IMR-90 (cell line): ENCODE measurements at regions not wholly inside any gene's neighbourhood (a gene's known extent, or its start where the extent isn't known, plus 50 kb on each side); places are given as distances from the start of the nearest gene placed in this dataset.

Source experiments
- ATAC-seq: fragments of 200-7000 bp; cut with Tn5 transposase; 2 replicates; pipeline ENCODE4 v1.9.1; 2020; ENCODE audit warnings: low read depth, mild to moderate bottlenecking, moderate library complexity
- BruUV-seq: library from RNA; stranded (reverse); fragments of 400-500 nt; replicated peaks from 2 replicates; lab custom pipeline; 2021; lab: Mats Ljungman, UMichigan
- CTCF ChIA-PET: fragments of 300-600 bp; formaldehyde crosslinking; extraction: SDS; loops from one replicate; lab custom pipeline; 2021; ENCODE audit warnings: antibody characterized with exemption; lab: Yijun Ruan, JAX
- POLR2A ChIA-PET: fragments of 300-600 bp; sonication (Branson Sonifier 250); formaldehyde crosslinking; loops from one replicate; lab custom pipeline; 2022; ENCODE audit warnings: antibody characterized with exemption; ENCODE audit not compliant: unreplicated experiment; lab: Charles Lee
- DNase-seq: peaks from one replicate; pipeline ENCODE4 v3.0.0; 2013
- H2AFZ ChIP-seq: replicated peaks from 2 replicates; pipeline ENCODE3; 2013; ENCODE audit warnings: low read length, mild to moderate bottlenecking; ENCODE audit not compliant: poor library complexity
- H2AK5ac ChIP-seq: 2 replicates; pipeline ENCODE4 v1.6.1; 2013; ENCODE audit warnings: low read depth, low read length, inconsistent platforms
- H2AK9ac ChIP-seq: replicated peaks from 2 replicates; pipeline ENCODE3; 2013; ENCODE audit warnings: mild to moderate bottlenecking, low read depth, low read length, moderate library complexity; ENCODE audit not compliant: poor library complexity
- H2BK120ac ChIP-seq: 2 replicates; pipeline ENCODE4 v1.6.1; 2013; ENCODE audit warnings: low read depth, low read length, inconsistent platforms
- H2BK15ac ChIP-seq: 3 replicates; pipeline ENCODE4 v1.6.1; 2013; ENCODE audit warnings: low read depth, low read length, inconsistent platforms
- H2BK20ac ChIP-seq: 2 replicates; pipeline ENCODE4 v1.6.1; 2013; ENCODE audit warnings: low read depth, mild to moderate bottlenecking, inconsistent platforms, low read length, moderate library complexity
- H2BK5ac ChIP-seq: 2 replicates; pipeline ENCODE4 v1.6.1; 2013; ENCODE audit warnings: mild to moderate bottlenecking, low read depth, low read length, inconsistent platforms; ENCODE audit not compliant: poor library complexity, severe bottlenecking
- H3K14ac ChIP-seq: replicated peaks from 2 replicates; pipeline ENCODE4 v1.6.1; 2013; ENCODE audit warnings: low read depth, low read length, inconsistent platforms
- H3K18ac ChIP-seq: 2 replicates; pipeline ENCODE4 v1.6.1; 2013; ENCODE audit warnings: low read depth, low read length, control low read depth
- H3K23ac ChIP-seq: 2 replicates; pipeline ENCODE4 v1.6.1; 2013; ENCODE audit warnings: low read depth, low read length, inconsistent platforms
- H3K27ac ChIP-seq: 2 replicates; pipeline ENCODE4 v1.5.1; 2013; ENCODE audit warnings: mild to moderate bottlenecking, control low read depth, low read length; ENCODE audit not compliant: insufficient read depth
- H3K27me3 ChIP-seq: 2 replicates; pipeline ENCODE4 v1.6.1; 2013; ENCODE audit warnings: low read length; ENCODE audit not compliant: control insufficient read depth, insufficient read depth
- H3K36me3 ChIP-seq: 2 replicates; pipeline ENCODE4 v1.6.1; 2013; ENCODE audit warnings: low read length, mixed read lengths; ENCODE audit not compliant: control insufficient read depth, insufficient read depth
- H3K4ac ChIP-seq: 2 replicates; pipeline ENCODE4 v1.6.1; 2013; ENCODE audit warnings: low read depth, low read length, inconsistent platforms
- H3K4me1 ChIP-seq: 2 replicates; pipeline ENCODE4 v1.6.1; 2013; ENCODE audit warnings: low read length, mixed read lengths; ENCODE audit not compliant: control insufficient read depth, insufficient read depth
- H3K4me2 ChIP-seq: 2 replicates; pipeline ENCODE4 v1.6.1; 2013; ENCODE audit warnings: low read depth, mild to moderate bottlenecking, control low read depth, low read length, moderate library complexity
- H3K4me3 ChIP-seq: 2 replicates; pipeline ENCODE4 v1.5.1; 2013; ENCODE audit warnings: low read depth, mild to moderate bottlenecking, control low read depth, low read length, moderate library complexity; ENCODE audit not compliant: insufficient read depth
- H3K56ac ChIP-seq: 2 replicates; pipeline ENCODE4 v1.6.1; 2013; ENCODE audit warnings: low read length, inconsistent platforms; ENCODE audit not compliant: insufficient read depth; ENCODE audit errors: extremely low read depth
- H3K79me1 ChIP-seq, 2 experiments: 2 replicates each; pipeline ENCODE4 v1.6.1; 2013; ENCODE audit warnings: low read length in 2 of 2, inconsistent platforms in 1 of 2, low read depth in 1 of 2
- H3K9ac ChIP-seq: 2 replicates; pipeline ENCODE4 v1.6.1; 2013; ENCODE audit warnings: low read depth, low read length, control low read depth
- H3K9me1 ChIP-seq: 2 replicates; pipeline ENCODE4 v1.6.1; 2013; ENCODE audit warnings: low read length, inconsistent platforms; ENCODE audit not compliant: insufficient read depth
- H3K9me3 ChIP-seq: 2 replicates; pipeline ENCODE4 v1.6.1; 2013; ENCODE audit warnings: low read length; ENCODE audit not compliant: control insufficient read depth, insufficient read depth
- H4K20me1 ChIP-seq: 2 replicates; pipeline ENCODE4 v1.6.1; 2013; ENCODE audit warnings: low read length, inconsistent platforms; ENCODE audit not compliant: insufficient read depth
- H4K5ac ChIP-seq: 2 replicates; pipeline ENCODE4 v1.6.1; 2013; ENCODE audit warnings: mild to moderate bottlenecking, low read depth, low read length, control low read depth
- H4K8ac ChIP-seq, 2 experiments: 2 replicates each; pipeline ENCODE4 v1.6.1; 2013; ENCODE audit warnings: low read depth in 2 of 2, low read length in 2 of 2, control low read depth in 1 of 2, inconsistent platforms in 1 of 2
- H4K91ac ChIP-seq: 2 replicates; pipeline ENCODE4 v1.6.1; 2013; ENCODE audit warnings: low read depth, low read length, inconsistent platforms; ENCODE audit not compliant: insufficient read depth
- BHLHE40 ChIP-seq: fragments of 150-350 bp; IDR thresholded peaks from 2 replicates; pipeline ENCODE4 v1.6.1; 2016; ENCODE audit warnings: mild to moderate bottlenecking, low read depth, low read length
- CEBPB ChIP-seq: IDR thresholded peaks from 2 replicates; pipeline ENCODE4 v1.6.1; 2012; ENCODE audit warnings: low read depth, low read length, improper control_type of control experiment
- CTCF ChIP-seq: conservative IDR thresholded peaks from 2 replicates; pipeline ENCODE4 v1.5.1; 2012; ENCODE audit warnings: mild to moderate bottlenecking, low read depth, low read length, improper control_type of control experiment
- ELK1 ChIP-seq: fragments of 150-350 bp; IDR thresholded peaks from 2 replicates; pipeline ENCODE4 v1.6.1; 2016; ENCODE audit warnings: low read depth, mild to moderate bottlenecking, low read length, moderate library complexity, borderline replicate concordance
- FOS ChIP-seq: fragments of 150-350 bp; IDR thresholded peaks from 2 replicates; pipeline ENCODE4 v1.6.1; 2016; ENCODE audit warnings: low read depth, low read length
- MAFK ChIP-seq: IDR thresholded peaks from 2 replicates; pipeline ENCODE4 v1.6.1; 2012; ENCODE audit warnings: low read depth, low read length, improper control_type of control experiment
- MAZ ChIP-seq: IDR thresholded peaks from 2 replicates; pipeline ENCODE4 v1.6.1; 2012; ENCODE audit warnings: low read depth, mild to moderate bottlenecking, low read length, improper control_type of control experiment, moderate library complexity, borderline replicate concordance
- MXI1 ChIP-seq: IDR thresholded peaks from 2 replicates; pipeline ENCODE4 v1.6.1; 2012; ENCODE audit warnings: low read depth, mild to moderate bottlenecking, low read length, moderate library complexity, borderline replicate concordance
- NFE2L2 ChIP-seq: fragments of 150-350 bp; IDR thresholded peaks from 2 replicates; pipeline ENCODE4 v1.6.1; 2016; ENCODE audit warnings: low read depth, mild to moderate bottlenecking, low read length
- POLR2A ChIP-seq: IDR thresholded peaks from 2 replicates; pipeline ENCODE4 v1.6.1; 2012; ENCODE audit warnings: mild to moderate bottlenecking, low read depth, low read length
- RAD21 ChIP-seq: IDR thresholded peaks from 2 replicates; pipeline ENCODE4 v1.6.1; 2012; ENCODE audit warnings: low read length, improper control_type of control experiment
- RCOR1 ChIP-seq: IDR thresholded peaks from 2 replicates; pipeline ENCODE4 v1.6.1; 2012; ENCODE audit warnings: mild to moderate bottlenecking, low read length, improper control_type of control experiment; ENCODE audit not compliant: insufficient replicate concordance
- RFX5 ChIP-seq: IDR thresholded peaks from 2 replicates; pipeline ENCODE4 v1.8.0; 2012; ENCODE audit warnings: low read depth, mild to moderate bottlenecking, low read length, moderate library complexity
- SMC3 ChIP-seq: fragments of 150-350 bp; IDR thresholded peaks from 2 replicates; pipeline ENCODE4 v1.6.1; 2016; ENCODE audit warnings: low read depth, mild to moderate bottlenecking, antibody characterized with exemption, low read length, moderate library complexity
- USF2 ChIP-seq: fragments of 150-350 bp; IDR thresholded peaks from 2 replicates; pipeline ENCODE4 v1.6.1; 2017; ENCODE audit warnings: mild to moderate bottlenecking, antibody characterized with exemption, low read length, low read depth
- WGBS, 2 experiments: methylation state at CpG; one replicate each; pipeline versions ENCODE4 v1.1.5 to v1.1.7; 2013; ENCODE audit warnings: missing lambda C conversion rate in 2 of 2; ENCODE audit not compliant: insufficient read length in 1 of 2; ENCODE audit errors: extremely low coverage in 2 of 2; 5-methylcytosine and 5-hydroxymethylcytosine counted together
- dilution Hi-C: fragments of 300-500 bp; cut with HindIII; formaldehyde crosslinking; loops from one replicate; pipeline ENCODE4 v1.14.3; 2018; ENCODE audit warnings: low sequenced_read_pairs; ENCODE audit not compliant: unreplicated experiment
- in situ Hi-C: fragments of 300-500 bp; cut with MboI; formaldehyde crosslinking; loops from 3 replicates; pipeline ENCODE4 v1.14.3; 2019; ENCODE audit warnings: low sequenced_read_pairs, inconsistent platforms, mixed read lengths
- intact Hi-C: fragments of 100-400 bp; cut with micrococcal nuclease; formaldehyde crosslinking; loops from 2 replicates; pipeline ENCODE4 v1.10.0; 2022

GRCh38 chr4:152004801-152005200, 244.0 kb upstream of the GATB start:
- ChIA-PET CTCF (no interaction called here), POLR2A (no interaction called here)
- H3K18ac ChIP-seq = no peak overlapping the region
- dilution Hi-C loops (no loop called here), in situ Hi-C loops (no loop called here), intact Hi-C loops (no loop called here)
- no peak overlapping the region for H3K56ac ChIP-seq
- no peak overlapping the region for H2BK15ac ChIP-seq
- H4K20me1 ChIP-seq = no peaks in the 10 kb centered on the region
- H3K79me1 ChIP-seq = no peaks in the 10 kb centered on the region
- H3K23ac ChIP-seq = no peak overlapping the region
- DNase-seq = no peak
- no peak overlapping the region for H3K4me3 ChIP-seq
- H3K36me3 ChIP-seq = no peaks in the 10 kb centered on the region
- H4K91ac ChIP-seq = no peak overlapping the region
- H3K14ac ChIP-seq = no peak overlapping the region
- no peak for ATAC-seq
- H3K4ac ChIP-seq = no peak overlapping the region
- no peak overlapping the region for H3K9ac ChIP-seq
- no TSS peak for BruUV-seq
- H2AK5ac ChIP-seq = no peak overlapping the region
- H4K5ac ChIP-seq = no peak overlapping the region
- H3K27me3 ChIP-seq = peaks cover 35% of the 10 kb centered on the region
- no peak overlapping the region for H2AFZ ChIP-seq
- H3K9me1 ChIP-seq = no peaks in the 10 kb centered on the region
- H4K8ac ChIP-seq = no peak overlapping the region
- no peak overlapping the region for H2BK20ac ChIP-seq
- WGBS, 2 experiments = 33% methylated on average over 4 of the region's 7 CpGs; no CpG with 5 or more reads in 1 of the 2 experiments
- H3K4me2 ChIP-seq = no peak overlapping the region
- H2AK9ac ChIP-seq = no peak overlapping the region
- H3K4me1 ChIP-seq = no peaks in the 10 kb centered on the region
- H2BK120ac ChIP-seq = no peak overlapping the region
- H3K9me3 ChIP-seq = no peaks in the 10 kb centered on the region
- no peak overlapping the region for H3K27ac ChIP-seq
- H2BK5ac ChIP-seq = no peak overlapping the region
- TF ChIP-seq BHLHE40 (no peak), USF2 (no peak), CEBPB (no peak), MAFK (no peak), RCOR1 (no peak), FOS (no peak), MAZ (no peak), RAD21 (no peak), CTCF (no peak), POLR2A (no peak), SMC3 (no peak), NFE2L2 (no peak), MXI1 (no peak), RFX5 (no peak), ELK1 (no peak)
